OCI-LY7 (cell line): ENCODE measurements at regions not wholly inside any gene's neighbourhood (a gene's known extent, or its start where the extent isn't known, plus 50 kb on each side); places are given as distances from the start of the nearest gene placed in this dataset.

Source experiments
- BruUV-seq: library from RNA; stranded (reverse); fragments of 400-500 nt; replicated peaks from 2 replicates; lab custom pipeline; 2021; lab: Mats Ljungman, UMichigan
- CTCF ChIA-PET: fragments of 300-600 bp; sonication (Branson Sonifier 250); formaldehyde crosslinking; loops from one replicate; lab custom pipeline; 2022; ENCODE audit warnings: antibody characterized with exemption; ENCODE audit not compliant: unreplicated experiment; lab: Charles Lee
- POLR2A ChIA-PET: fragments of 300-600 bp; sonication (Branson Sonifier 250); formaldehyde crosslinking; loops from one replicate; lab custom pipeline; 2022; ENCODE audit warnings: antibody characterized with exemption; lab: Charles Lee
- DNase-seq: peaks from one replicate; pipeline ENCODE4 v3.0.0-alpha.2; 2015; ENCODE audit warnings: low spot score
- H2AFZ ChIP-seq: fragments of 200-600 bp; sonication (generic), shearing (Covaris generic); 2 replicates; pipeline ENCODE4 v1.6.1; 2014; ENCODE audit warnings: mild to moderate bottlenecking, antibody characterized with exemption, low read length, moderate library complexity
- H3K27ac ChIP-seq: fragments of 200-600 bp; sonication (generic); 2 replicates; pipeline ENCODE4 v1.5.1; 2014; ENCODE audit warnings: mixed run types, low read depth, mild to moderate bottlenecking, moderate library complexity, low read length, inconsistent platforms; ENCODE audit not compliant: poor library complexity, severe bottlenecking
- H3K36me3 ChIP-seq: fragments of 200-600 bp; sonication (generic); 2 replicates; pipeline ENCODE4 v1.6.1; 2014; ENCODE audit warnings: mild to moderate bottlenecking, antibody characterized with exemption, low read length, moderate library complexity, mixed read lengths; ENCODE audit not compliant: insufficient read depth
- H3K4me1 ChIP-seq: fragments of 200-600 bp; sonication (generic); 2 replicates; pipeline ENCODE4 v1.5.1; 2014; ENCODE audit warnings: mild to moderate bottlenecking, low read length; ENCODE audit not compliant: insufficient read depth, poor library complexity, severe bottlenecking
- H3K4me2 ChIP-seq: fragments of 200-600 bp; sonication (generic); 2 replicates; pipeline ENCODE4 v1.6.1; 2014; ENCODE audit warnings: mild to moderate bottlenecking, low read length
- H3K4me3 ChIP-seq: fragments of 200-600 bp; sonication (generic); 2 replicates; pipeline ENCODE4 v1.5.1; 2014; ENCODE audit warnings: mild to moderate bottlenecking, low read depth, low read length; ENCODE audit not compliant: poor library complexity, severe bottlenecking
- H3K79me2 ChIP-seq: fragments of 200-600 bp; sonication (generic); 2 replicates; pipeline ENCODE4 v1.6.1; 2016; ENCODE audit warnings: low read depth, mild to moderate bottlenecking, low read length, moderate library complexity, mixed read lengths; ENCODE audit not compliant: insufficient read depth
- H3K9me2 ChIP-seq: fragments of 200-600 bp; sonication (generic); 2 replicates; pipeline ENCODE4 v1.6.1; 2016; ENCODE audit warnings: mild to moderate bottlenecking, low read length, mixed read lengths; ENCODE audit not compliant: insufficient read depth
- H3K9me3 ChIP-seq: fragments of 200-600 bp; sonication (generic); 2 replicates; pipeline ENCODE4 v1.6.1; 2014; ENCODE audit warnings: mild to moderate bottlenecking, mixed run types, low read length, mixed read lengths
- H4K20me1 ChIP-seq: fragments of 200-600 bp; sonication (generic); 2 replicates; pipeline ENCODE4 v1.6.1; 2014; ENCODE audit warnings: mild to moderate bottlenecking, antibody characterized with exemption, low read length, moderate library complexity, mixed read lengths; ENCODE audit not compliant: insufficient read depth
- EZH2phosphoT487 ChIP-seq: fragments of 200-600 bp; sonication (generic); IDR thresholded peaks from 2 replicates; pipeline ENCODE4 v1.6.1; 2018; ENCODE audit warnings: low read depth, borderline replicate concordance, mild to moderate bottlenecking, mixed run types, antibody characterized with exemption, low read length, moderate library complexity, mixed read lengths
- intact Hi-C: fragments of 100-400 bp; cut with micrococcal nuclease; formaldehyde crosslinking; loops from one replicate; pipeline ENCODE4 v1.10.0; 2022; ENCODE audit not compliant: unreplicated experiment
- TF ChIP-seq, protein P1 (sequence below): fragments of 200-600 bp; sonication (generic); conservative IDR thresholded peaks from 2 replicates; pipeline ENCODE4 v1.5.1; 2014; ENCODE audit warnings: mild to moderate bottlenecking, antibody characterized with exemption, low read length, moderate library complexity, mixed read lengths

DNA sequence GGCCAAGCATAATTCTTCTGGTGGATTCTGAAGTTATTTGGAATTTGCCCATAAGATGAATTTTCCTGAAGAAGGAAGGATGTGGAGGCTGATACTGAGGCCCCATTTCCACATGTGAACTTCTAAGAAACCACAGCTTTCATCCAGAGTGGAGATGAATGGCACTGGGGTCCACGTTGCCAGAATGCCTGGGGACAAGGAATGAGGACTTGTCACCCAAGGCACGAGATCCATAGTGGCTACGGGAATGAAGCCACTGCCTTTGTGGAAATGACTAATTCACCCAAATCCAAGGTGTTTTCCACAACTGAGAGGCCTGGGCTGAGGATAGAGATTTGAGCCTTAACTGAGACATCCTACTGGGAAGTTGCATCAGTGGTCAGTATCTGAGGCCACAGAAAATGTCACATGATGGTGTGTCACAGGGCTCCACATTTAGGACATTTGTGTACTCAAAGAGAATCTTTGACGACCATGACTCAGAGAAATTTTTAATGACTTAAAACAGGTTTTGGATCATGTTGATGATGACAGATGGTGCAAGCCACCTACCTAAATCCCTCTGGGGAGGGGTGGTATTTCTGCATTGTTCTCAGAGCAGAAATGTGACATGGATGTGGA lies 286.1 kb downstream of the SOX11 start:
- no peak overlapping the region for H2AFZ ChIP-seq
- H3K36me3 ChIP-seq: no peaks in the 10 kb centered on the region
- ChIA-PET CTCF (no interaction called here), POLR2A (no interaction called here)
- no peaks in the 10 kb centered on the region for H3K79me2 ChIP-seq
- H3K4me2 ChIP-seq: no peak overlapping the region
- no peak overlapping the region for H3K4me3 ChIP-seq
- intact Hi-C loops: no loop called here
- no peak overlapping the region for H3K27ac ChIP-seq
- no peak for DNase-seq
- H3K9me3 ChIP-seq: no peaks in the 10 kb centered on the region
- H3K4me1 ChIP-seq: no peaks in the 10 kb centered on the region
- no peaks in the 10 kb centered on the region for H4K20me1 ChIP-seq
- no peak for TF ChIP-seq EZH2phosphoT487
- TF ChIP-seq, protein P1, sequence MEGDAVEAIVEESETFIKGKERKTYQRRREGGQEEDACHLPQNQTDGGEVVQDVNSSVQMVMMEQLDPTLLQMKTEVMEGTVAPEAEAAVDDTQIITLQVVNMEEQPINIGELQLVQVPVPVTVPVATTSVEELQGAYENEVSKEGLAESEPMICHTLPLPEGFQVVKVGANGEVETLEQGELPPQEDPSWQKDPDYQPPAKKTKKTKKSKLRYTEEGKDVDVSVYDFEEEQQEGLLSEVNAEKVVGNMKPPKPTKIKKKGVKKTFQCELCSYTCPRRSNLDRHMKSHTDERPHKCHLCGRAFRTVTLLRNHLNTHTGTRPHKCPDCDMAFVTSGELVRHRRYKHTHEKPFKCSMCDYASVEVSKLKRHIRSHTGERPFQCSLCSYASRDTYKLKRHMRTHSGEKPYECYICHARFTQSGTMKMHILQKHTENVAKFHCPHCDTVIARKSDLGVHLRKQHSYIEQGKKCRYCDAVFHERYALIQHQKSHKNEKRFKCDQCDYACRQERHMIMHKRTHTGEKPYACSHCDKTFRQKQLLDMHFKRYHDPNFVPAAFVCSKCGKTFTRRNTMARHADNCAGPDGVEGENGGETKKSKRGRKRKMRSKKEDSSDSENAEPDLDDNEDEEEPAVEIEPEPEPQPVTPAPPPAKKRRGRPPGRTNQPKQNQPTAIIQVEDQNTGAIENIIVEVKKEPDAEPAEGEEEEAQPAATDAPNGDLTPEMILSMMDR: no peak
- H3K9me2 ChIP-seq: no peaks in the 10 kb centered on the region
- BruUV-seq: no TSS peak

DNA sequence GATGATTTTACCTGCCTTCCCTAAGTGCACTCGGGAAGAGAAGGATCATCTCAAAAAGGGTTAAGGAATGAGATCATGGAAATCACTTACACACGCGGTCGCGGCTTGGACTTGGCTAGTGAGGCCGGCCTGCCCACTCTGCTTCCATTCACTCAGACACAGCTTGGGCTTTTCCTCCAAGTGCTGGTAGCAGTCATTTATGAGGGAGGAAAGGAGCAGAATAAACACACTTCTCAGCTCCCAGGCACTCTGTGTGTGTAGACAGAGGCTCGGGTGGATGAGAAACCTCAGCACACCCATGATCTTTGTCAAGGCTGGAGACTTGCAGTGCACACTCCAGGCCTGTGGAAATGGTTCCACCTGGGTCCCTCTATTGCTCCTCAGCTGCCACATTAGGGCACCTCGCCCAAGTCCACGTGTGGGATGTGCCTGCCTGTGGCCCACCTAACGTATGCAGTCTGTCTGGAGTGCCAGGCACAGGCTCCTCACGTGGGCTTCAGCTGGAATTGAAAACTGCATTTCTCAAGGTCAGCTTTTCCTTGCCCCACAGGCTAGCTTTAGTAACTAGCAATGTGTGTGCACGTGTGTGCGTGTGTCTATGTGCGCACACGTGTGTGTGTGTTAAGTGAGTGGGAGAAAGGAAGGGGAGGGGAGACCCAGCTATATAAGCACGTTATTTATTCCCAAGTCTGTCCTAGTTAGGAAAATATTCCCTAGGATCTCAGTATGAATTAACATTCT lies 288.4 kb downstream of the SOX11 start:
- Histone ChIP-seq H3K79me2 (no peaks in the 10 kb centered on the region), H3K36me3 (no peaks in the 10 kb centered on the region), H3K27ac (no peak overlapping the region), H2AFZ (no peak overlapping the region), H3K9me2 (no peaks in the 10 kb centered on the region), H3K4me3 (no peak overlapping the region), H3K4me1 (no peaks in the 10 kb centered on the region), H4K20me1 (no peaks in the 10 kb centered on the region), H3K9me3 (no peaks in the 10 kb centered on the region), H3K4me2 (no peak overlapping the region)
- no peak for DNase-seq
- CTCF ChIA-PET: interaction anchor here (0.5 kb wide), 1 partner anchor 431 kb away, joined by 3 read pairs; no protein-coding TSS in a partner anchor
- no TSS peak for BruUV-seq
- intact Hi-C loops: no loop called here
- TF ChIP-seq EZH2phosphoT487: no peak
- TF ChIP-seq, protein P1: no peak
- POLR2A ChIA-PET: interaction anchor here (0.6 kb wide), 1 partner anchor 24 kb away, joined by 3 read pairs; no protein-coding TSS in a partner anchor
